ENCODE measurements at regions not wholly inside any gene's neighbourhood (a gene's known extent, or its start where the extent isn't known, plus 50 kb on each side); places are given as distances from the start of the nearest gene placed in this dataset.

DNA sequence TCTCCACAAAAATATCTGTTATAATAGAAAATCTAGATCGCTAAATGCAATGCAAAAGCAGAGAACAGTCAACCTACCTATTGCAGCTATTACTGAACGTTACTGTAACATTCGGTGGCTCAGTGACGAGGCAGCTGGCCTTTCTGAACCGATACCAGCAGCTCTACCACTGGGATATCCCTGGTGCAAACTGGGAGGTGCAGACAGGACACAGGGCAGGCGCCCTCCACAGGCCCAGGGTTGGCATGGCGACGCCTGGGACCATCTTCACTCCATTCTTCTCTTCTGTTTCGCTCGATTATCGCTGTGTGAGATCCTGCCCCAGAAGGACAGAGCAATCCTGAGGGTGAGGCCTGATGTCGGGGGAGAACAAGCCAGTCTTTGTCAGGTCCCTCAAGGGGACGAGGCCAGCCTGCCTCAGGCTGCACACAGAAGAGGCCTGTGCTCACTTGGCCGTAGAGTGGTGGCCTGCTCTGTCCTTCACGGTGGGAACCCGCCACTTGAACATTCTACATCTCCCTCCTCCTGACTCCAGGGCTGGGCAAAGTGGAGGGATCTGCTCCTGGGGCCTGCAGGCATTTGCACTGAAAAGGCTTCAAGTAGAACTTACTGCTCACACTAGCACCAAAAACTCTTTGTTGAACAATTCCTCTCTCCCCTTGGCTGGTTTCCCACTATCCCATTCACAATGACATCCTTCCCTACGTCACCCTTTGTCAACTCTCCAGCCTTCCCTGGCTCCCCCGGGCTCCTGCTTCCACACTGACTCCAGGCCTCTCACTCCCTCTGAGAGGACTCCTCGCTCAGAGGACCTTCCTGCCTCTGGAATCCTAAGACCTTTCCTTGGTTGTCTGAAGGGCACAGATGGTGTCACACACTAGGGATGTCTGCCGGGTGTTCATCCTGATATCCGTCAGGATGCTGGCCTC, 49.7 kb downstream of the CYRIA start:
- DNase-seq (ENCODE audit: low read depth) = no peak

DNA sequence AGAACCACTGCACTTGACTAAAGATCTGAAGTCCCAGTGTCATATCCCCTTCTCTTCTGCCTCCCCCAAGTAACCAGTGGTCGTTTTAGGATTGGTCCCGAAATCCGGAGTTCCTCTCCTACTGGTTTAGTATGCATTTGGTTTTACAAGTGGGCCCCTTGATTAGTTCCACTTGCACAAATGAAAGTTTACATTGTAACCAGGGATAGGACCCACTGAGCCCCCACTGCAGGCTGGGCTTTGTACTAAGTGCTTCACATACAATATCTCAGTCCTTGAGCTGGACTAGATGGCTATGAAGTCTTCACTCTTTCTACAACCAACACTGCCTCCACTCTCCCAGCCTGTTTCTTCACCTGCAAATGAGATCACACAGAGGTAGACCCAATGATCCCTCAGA, 50.4 kb downstream of the CYRIA start:
- DNase-seq (ENCODE audit: low read depth) = no peak

DNA sequence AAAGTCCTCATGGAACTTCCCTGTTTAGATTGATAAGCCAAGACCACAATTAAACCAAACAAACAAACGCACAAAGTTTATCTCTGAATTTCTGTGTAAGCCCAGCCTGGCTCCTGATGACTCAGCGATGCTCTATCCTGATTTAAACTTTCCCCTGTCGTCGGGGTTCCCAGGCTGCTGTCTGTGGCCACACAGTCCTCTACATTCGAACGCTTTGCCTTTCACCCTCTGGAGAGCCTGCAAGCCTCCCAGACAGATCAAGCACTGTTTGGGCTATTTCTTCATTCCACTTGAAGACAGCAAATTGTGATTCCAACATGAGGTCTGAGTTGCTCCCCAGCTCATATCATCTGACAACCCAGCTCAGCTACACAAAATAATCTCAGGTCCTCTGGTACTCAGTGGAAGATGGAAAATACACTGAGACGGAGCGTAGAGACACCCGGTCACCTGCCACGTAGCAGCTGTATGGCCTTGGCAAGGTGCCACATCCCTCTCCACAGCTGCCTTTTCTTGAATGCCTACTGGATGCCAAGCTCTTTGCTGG, 51.2 kb downstream of the CYRIA start:
- DNase-seq (ENCODE audit: low read depth) = no peak

DNA sequence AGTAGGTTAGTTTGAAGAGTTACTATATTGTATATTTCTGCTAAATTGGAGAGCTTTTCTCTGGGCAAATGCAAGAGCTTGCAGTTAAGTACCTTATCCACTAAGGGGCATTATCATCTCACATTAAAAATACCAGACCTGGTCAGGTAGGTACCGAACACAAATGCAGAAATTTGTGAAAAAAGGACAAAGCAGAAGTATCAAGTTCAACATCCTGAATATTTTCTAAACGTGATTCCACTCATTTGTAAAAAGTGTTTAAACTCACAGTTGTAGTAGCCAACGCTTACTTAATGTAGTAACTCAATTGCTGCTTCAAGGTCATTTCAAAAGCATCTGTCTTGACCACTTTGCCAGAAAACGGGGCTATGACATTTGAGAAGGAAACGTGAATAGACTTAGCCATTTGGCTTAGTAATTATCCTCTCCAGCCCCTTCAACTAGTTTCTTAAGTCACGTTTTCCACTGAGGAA, 52.1 kb downstream of the CYRIA start:
- peak; percentile 12 for DNase-seq (ENCODE audit: low read depth)

DNA sequence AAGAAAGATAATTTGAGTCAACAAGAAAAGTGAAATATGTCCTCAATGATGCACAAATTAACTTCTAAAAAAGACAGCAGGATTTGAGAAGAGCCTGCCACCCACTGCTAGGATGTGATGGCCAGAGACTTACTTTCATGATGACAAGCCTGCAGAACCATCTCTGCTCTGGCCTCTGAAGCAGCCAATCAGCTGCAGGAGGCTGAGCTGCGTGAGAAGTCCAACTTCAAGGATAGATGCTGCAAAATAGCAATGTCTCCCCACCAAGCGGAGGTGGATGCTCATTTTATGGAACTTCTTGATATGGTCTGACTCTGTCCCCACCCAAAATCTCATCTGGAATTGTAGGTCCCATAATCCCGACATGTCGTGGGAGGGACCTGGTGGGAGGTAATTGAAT, 53.1 kb downstream of the CYRIA start:
- DNase-seq (ENCODE audit: low read depth) = no peak

DNA sequence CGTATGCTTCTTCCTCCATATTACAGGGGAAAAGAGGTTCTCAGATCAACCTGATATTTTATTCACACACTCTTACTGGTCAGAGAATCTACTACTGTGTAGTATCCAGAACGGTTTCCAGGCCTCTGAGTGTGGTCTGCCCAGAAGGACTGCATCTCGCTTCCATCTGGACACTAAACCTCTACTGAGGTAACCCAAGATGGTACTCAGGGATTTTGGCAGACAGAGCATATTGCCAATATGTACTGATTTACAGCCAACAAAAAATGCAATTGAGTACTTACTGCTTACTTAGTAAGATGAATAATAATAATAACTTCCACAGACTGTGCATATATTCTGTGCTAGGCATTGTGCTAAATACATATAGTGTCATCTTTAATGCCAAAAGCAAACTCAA, 55.8 kb downstream of the CYRIA start:
- DNase-seq (ENCODE audit: low read depth) = no peak

DNA sequence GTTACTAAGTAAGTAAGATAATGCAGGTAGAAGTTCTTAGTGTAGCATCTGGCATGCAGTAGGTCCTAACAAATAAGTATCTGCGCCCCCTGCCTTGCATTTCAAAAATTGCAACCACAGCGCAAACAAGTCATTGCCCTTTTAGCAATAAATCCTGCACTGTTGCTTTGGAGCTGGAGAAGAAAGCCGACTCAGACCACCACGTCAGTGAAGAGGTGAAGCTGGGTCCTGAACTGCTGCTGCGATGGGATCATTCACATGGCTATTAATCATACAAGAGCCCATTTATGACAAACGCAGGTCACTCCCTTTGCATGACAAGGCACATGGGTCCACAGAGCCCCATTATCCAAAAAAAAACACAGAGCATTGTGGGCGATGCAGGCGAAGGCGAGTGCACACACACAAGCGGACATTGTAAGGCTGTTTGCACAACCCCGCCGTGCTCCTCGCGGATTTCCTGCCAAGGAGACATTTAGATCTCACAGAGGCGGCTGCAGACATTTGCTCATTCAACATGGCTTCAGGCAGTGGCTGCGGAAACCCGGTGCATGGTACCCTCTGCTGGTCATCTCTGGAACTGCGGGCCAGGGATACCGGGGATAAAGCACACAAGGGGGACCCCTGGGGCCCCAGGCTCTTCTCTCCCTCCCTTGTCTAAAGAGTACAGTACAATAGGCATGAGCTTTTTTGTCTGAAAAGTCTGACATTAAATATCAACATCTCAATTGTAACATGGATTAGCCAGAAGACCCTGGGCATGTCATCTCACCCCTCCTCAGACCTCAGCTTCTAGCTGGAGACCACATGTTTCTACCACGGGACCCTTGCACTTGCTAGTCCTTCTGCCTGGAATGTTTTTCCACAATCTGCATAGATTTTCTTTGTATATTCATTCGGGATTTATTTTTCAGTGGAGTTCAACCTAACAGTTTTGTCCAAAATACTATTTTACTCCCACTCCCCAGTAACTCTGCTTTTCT, 56.7 kb downstream of the CYRIA start:
- peak; percentile 71 for DNase-seq (ENCODE audit: low read depth)

DNA sequence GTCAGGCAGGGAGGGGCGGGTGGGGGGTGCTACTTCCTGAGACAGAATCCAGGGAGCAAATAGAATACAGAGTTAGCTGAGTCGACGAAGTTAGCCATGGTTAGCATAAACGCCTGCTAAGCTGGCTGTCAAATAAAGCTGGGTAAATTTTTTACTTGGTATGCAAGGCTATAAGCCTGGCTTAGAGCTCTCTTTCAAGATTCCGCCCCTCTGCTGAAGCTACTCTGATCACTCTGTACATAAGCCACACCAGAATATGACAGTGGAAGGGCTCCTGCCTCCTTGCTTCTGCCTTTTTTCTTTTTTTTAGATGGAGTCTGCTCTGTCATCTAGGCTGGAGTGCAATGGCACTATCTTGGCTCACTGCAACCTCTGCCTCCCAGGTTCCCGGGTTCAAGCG, 58.3 kb downstream of the CYRIA start:
- no peak for DNase-seq (ENCODE audit: low read depth)

DNA sequence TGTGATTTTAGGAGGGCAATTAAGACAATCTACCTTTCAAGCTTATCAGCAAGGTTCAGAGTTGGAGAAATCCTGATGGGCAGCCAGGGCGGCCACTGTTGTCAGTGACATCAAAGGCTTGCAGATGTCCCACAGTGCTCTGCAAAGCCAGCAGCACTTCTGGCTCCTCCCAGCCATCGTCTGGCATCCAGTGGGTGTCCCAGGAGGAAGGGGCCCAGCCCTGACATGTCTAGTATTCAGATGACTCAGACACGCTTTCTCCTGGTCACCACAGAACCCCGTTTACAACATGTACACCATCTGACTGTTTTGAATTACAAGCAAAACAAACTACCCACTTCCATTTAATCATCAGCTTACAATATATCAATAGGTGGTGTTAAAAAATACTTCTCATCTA, 61.4 kb downstream of the CYRIA start:
- DNase-seq (ENCODE audit: low read depth) = no peak

DNA sequence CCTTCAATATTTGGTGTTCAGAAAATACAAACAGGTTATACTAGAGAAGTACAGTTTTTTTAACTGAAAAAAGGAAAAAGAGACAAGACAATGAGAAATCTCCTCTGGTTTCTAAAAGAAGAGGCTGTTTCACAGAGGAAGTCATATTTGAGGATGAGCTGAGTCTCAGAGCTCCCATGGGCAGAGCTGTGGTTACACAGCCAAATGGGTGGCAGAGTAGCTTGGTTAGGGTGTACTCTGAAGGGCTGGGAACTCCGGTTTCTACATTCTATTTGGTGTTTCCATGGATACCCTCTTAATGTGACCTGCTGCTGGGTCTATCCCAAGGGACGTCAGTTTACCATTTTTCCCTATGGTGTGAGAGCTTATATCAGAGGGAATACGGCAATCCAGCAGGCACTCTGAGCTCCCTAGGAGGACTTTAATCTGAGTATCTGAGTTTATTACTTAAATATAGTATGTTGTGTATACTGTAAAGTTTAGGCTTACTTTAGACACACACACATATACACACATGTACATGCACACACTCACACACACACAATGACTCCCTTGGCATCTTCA, 74.2 kb downstream of the CYRIA start:
- DNase-seq (ENCODE audit: low read depth) = no peak

DNA sequence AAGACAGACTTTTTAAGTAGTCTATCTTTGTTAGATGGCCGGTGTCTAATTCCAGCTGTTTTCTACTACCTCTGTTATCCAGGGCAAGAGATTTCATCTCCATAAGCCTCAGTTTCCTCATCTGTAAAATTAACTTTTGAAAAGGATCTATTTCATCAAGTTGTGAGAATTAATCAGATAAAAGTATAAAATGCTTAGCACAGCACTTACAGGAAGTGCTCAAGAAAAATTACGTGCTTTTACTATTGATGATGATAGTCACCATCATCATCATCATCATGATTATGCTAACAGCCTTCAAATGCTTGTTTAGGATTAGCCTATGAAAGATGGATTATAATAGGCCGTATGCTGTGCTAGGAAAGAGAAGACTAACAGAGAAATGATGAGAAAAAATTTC, 76.2 kb downstream of the CYRIA start:
- no peak for DNase-seq (ENCODE audit: low read depth)

DNA sequence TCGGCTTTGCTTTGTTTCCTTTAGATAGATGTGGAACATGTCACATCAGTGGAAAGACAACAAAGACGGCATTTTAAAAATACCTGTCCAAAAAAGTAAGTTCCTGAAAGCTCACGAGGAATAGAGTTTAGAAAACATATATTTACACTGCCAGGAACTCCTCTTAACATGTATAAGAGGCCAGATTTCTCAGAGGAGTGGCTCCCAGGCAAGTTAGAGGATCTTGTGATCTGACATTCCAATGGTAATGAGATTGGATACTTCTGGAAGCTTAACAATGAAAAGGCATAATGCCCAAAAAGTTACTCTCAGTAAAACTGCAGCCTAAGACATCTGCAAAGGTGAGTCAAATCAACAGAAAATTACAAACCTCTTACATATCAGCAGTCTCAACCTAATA, 77.1 kb downstream of the CYRIA start:
- DNase-seq (ENCODE audit: low read depth) = no peak

DNA sequence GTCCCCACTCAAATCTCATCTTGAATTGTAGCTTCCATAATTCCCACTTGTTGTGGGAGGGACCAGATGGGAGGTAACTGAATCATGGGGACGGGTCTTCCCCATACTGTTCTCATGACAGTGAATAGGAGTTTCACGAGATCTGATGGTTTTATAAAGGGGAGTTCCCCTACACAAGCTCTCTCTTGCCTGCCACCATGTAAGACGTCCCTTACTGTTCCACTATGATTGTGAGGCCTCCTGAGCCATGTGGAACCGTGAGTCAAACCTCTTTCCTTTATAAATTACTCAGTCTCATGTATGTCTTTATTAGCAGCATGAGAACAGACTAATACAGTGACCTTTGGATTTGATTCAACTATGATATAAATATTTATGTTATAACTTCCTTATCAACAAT, 78.0 kb downstream of the CYRIA start:
- DNase-seq (ENCODE audit: low read depth) = no peak

DNA sequence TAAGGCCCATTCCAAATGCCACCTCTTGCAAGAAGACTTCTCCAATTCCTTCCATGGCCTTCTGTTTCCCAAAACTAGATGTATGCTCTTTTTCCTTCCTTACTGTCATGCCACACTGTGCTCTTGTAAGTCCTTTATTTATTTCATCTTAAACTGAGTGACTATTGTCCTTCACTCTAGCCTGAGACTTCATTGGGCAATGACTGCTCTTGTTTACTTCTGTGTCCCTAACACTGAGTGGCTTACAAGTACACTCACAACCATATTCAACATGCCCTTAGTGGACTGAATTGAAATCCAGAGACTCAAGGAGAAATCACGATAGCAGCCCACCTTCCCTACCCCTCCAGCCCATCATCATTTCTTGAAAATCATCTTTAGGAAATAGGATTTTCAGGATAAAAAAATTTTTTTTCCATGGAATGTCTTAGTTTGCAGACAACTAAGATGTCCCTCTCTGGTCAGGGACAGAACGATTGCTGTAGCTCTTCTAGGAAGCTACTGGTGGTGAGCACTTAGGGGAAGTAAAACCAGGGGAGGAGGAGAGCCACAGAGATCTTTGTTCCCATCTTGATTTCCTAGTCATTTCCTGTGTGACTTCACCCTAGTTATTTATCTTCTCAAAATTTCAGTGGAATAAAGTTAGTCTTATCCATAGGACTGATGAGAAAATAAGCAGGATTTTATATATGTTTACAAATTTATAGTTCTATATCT, 80.7 kb downstream of the CYRIA start:
- DNase-seq (ENCODE audit: low read depth) = no peak

DNA sequence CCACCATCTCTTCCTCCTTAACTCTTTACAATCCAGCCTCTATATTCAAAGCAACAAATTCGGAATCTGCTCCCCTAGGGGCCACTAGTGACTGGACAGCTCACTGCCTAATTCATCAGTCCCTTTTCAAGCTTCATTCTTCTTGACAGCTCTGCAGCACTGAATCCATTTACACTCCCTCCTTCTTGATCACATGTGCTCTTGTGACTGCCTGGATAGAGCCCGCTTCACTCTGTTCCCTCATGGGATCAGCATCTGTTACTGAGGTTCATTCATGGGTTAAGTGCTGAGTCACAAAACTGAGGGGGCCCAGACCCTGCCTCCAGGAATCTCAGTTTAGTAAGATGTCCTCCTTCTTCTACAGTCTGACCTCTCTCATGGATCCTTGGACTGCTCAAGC, 81.5 kb downstream of the CYRIA start:
- no peak for DNase-seq (ENCODE audit: low read depth)

DNA sequence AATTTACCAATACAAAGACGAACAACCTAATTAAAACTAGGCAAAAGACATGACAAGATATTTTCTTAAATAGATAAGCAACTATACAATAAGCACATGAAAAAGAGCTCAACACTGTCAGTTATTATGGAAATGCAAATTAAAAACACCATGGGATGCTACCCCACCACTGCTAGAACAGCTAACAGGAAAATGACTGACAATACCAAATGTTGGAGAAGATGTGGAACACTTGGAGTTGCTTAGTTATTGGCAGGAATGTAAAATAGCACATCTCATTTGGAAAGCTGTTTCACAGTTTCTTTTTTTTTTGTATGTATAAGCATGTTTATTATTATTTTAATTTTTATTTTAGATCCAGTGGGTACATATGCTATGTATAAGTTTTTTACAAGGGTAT, 84.4 kb downstream of the CYRIA start:
- DNase-seq (ENCODE audit: low read depth) = no peak

DNA sequence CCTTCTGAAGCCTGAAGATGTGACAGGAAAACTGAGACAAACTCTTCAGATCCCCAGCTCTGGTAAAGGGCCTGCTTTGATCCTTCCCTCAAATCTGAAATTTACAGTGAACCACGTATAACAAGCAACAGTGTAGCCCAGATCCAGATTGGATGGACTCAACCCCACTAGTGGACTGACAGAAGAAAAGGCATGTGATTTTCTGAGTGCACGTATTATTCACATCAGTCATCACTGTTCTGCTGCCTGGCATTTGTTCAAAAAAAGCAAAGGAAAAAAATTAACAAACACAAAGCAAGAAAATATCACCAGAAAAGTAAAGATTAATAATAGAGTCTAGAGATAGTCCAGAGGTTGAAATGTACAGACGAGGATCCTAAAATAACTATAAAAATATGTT, 87.6 kb downstream of the CYRIA start:
- no peak for DNase-seq (ENCODE audit: low read depth)

DNA sequence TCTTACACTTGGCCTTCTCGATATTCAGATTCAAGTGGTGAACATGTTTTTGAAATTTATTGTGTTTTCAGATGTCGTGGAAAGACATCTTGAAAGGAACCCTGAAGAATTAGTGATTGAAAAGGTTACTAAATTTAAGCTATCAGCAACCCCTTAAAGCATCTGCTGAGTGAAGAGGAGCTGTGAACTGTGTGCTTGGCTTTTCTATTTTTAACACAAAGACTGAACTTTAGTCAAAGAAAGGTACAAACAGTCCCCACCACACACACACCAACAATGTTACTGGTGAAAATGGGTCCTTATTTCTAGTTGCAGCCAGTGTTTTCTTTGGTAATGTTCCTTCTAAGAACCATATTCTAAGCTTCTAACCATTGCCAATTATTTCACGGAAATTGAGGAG, 95.1 kb downstream of the CYRIA start:
- DNase-seq (ENCODE audit: low read depth) = no peak

DNA sequence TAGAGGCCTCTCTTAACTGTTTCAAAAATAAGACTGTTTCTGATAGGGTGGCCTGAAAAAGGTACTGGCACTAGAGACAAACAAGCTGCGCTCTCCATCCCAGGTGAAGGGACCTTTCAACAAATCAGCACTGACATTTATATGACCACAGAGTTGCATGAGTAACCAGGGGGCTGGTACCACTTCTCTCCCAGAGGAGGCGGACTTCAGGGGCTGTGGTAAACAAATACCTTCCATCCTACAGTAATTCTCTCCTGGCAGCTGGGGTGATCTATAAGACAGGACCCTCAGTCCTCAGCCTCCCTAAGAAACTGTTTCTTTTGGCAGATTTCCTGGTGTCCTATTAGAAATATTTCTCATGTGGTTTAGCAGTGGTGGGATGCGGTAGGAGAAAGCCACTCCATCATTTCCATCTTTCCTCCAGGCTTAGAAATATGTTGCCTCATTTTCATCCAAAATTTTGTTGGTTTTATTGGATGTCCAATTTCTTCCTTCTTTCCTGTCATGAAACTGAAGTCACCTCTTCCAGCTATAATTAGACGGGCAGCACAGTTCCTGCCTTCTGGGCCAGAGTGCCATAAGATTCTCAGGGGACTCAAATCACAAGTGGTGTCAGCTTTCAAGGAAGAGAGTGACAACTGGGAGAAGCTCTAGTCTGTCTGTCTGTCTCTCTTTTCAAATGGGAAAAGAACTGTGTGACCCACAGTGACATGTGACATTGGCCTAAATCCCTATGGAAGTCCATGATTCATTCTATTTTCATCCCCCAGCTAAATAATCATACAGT, 96.4 kb downstream of the CYRIA start:
- no peak for DNase-seq (ENCODE audit: low read depth)

DNA sequence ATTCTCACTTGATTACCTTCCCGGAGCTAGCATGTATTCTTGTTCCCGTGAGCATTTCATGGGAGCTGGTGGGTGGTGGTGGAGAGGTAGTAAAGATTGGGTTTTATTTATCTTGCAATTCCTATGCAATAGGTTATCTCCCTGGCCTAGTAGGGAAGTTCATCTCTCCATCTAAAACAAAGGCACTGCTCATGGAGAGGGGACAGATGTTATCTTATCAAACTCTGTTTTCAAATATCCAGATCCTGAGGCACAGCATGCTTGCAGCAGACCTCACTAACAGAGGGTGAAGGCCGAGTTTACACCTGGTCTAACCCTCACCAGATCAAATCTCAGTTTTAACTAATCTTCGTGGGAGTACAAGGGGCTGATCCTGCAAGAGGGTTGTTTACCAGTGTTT, 98.9 kb downstream of the CYRIA start:
- no peak for DNase-seq (ENCODE audit: low read depth)

DNA sequence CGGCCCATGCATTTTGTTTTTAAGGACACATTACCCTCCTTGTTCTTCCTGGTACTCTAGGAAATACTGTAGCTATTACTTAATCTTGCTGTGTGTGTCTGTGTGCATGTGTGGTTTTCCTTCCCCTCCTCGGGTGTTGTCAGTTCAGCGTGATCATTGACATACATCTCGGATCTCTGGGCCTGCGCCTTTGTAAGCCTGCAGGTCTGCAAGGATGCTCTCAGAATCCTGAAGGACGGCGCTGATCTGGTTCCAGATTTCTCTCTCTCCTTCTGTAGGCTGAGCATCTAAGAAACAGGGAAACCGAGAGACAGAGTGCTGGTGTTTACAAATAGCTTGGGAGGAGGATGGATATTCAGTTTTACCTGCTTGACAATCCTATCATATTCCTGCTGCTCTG, 100.2 kb downstream of the CYRIA start:
- no peak for DNase-seq (ENCODE audit: low read depth)

All from amniotic epithelial cell (primary cell).